HG03108 (cell line): ENCODE measurements at regions not wholly inside any gene's neighbourhood (a gene's known extent, or its start where the extent isn't known, plus 50 kb on each side); places are given as distances from the start of the nearest gene placed in this dataset.

ENCODE experiments used
- ATAC-seq: cut with Tn5 transposase; IDR thresholded peaks from one replicate; pipeline ENCODE4 v1.9.1; 2021; ENCODE audit warnings: moderate library complexity; ENCODE audit not compliant: unreplicated experiment

DNA sequence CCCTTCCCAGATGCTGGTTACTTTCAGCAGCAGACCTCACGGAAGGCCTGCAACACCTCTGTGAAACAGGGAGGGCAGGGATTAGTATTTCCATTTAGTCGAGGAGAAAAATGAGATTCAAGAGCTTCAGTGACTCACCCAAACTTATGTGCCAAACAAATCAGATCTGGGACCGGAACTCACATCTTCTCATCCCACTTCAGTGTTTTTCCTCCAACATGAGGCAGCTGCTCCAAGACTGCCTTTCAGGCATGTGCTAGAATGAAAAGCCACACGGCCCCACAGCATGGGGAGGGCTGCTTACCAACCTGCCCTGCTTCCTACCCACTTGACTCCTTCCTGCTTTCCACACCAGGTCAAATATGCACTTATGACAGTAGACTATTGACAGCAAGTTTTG, 129.4 kb upstream of the SLC24A5 start:
- no peak for ATAC-seq

DNA sequence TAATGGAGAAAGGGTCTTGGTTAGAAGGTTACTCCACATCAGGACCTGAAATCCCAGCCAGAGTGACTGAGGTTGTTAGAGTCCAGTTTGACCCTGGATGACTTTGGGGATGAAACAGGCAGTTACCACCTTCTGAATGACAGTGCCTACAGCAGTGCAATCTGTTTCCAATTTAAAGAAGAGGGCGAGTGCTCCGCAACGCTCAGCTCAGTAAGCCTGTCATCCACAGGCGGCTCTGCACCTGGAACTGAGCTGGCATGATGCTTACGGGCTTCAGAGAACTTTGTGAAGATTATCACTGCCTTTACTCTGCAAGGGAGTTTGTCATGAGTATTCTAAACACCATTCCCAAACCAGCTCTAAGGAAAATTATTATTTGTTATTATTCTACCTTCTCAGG, 127.7 kb upstream of the SLC24A5 start:
- ATAC-seq, result no peak

DNA sequence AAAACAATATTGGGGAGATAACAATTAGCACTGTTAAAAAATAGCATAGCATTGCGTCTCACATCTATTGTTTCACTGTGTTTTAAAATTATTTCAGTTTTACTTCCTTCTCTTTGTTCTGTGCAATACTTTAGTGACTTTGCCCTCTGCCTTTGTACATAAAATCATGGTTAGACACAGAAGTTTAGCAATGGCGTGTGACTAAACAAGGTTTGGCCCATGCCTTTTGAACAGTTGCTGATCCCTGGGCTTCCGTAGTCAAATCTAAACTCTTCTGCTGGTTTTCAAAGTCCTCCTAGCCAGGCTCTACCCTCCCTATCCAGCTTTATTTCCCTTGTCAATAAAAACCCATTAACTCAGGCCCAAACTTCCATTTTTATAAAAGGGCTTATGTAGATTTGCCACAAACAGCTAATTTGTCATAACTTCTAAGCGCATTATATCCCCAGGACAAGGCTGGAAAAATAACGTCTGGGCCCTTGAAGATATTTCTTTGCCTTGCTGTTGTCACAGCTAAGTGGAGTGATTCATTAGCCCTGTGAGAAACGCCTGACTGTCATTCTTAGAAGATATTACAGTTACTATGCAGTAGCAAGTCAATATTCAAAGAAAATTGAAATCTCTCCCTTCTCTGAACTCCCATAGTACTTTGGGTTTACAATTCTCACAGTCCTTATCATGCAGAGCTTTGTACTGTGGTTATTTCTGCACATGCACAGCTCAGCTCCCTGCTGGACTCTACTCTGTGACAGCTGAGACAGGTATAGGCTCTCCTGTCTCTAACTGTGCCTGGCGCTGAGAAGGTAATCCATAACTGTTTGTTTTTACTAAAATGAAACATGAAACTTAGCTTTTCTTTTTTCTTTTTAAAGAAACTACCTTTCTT, 123.4 kb upstream of the SLC24A5 start:
- ATAC-seq, result no peak

DNA sequence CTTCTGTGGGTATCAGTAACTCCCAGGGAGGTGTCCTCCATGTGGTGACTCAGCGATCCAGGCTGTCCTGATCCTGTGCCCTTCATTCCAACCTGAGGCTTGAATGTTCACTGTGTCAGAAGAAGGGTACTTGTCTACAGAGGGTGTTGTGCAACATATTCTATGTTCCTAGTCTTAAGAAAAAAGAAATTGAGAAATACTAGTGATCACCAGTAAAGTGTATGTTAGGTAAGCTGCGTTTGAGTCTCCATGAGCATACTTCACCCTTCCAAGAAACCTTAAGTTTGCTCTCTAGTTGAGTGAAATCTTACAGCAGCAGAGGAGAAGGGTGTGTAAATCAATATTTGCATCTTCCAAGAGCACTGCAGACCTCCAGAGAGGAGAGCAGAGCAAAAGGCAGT, 122.2 kb upstream of the SLC24A5 start:
- no peak for ATAC-seq

DNA sequence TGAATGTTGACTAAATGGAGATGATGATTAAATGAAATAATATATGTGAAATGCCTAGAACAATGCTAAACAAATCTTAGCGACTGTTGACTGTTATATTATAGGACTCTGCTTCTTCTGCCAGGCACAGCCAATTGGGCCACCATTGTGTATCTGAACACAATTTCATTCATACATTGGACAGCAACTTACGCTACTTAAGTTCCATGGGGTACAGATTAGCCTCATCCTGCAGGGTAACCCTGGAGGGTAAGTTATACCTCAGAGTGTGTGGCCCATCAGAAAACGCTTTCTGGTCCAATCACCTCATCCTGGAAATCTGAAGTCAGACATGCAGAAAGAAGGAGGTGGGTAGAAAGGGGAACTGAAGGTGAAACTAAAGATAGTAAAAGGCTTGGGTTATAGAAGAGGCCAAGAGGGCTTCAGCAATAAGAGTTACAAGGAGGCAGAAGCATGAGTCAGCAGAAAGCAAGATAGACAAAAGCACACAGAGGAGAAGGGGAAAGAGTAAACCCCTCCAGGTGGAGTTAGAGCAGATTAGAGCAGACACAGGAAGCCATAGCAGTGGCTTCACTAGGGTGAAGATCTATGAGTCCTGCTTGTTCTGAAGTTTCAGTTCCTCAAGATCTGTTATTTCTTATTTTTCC, 119.3 kb upstream of the SLC24A5 start:
- peak; percentile 89 for ATAC-seq

DNA sequence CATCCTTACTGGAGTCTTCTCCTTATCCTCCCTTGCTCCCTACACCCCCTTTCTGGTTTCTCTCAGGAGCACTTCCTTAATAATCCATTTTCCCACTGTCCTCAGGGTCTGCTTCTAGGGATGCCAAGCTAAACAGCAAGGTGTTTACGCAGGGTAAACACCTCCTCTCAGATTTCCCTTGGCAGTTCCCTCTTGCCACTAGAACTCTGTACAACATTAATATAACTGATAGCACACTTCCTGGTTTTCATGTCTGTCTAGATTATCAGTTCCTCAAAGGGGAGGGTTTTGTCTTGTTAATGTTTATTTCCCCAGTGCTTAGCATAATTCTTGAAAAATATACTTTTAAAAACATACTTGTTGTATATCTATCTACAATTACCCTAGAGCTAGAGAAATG, 118.0 kb upstream of the SLC24A5 start:
- no peak for ATAC-seq

DNA sequence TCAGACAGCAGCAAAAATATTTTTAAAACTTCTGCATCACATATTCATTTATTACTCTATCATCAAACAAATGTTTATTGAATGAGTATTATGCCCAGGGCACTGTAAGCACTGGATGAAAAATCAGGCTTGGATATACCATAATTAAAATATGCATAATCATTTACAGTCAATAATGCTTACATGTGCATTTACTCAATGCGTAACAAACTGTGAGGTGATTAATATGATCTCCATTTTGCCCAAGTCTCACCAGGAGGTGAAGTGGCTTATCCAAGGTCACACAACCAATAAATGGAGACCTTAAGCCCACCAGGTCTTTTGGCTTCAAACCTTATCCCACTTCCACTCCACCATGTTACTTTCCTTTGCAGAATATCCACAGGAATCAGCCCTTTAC, 117.3 kb upstream of the SLC24A5 start:
- ATAC-seq, result no peak

DNA sequence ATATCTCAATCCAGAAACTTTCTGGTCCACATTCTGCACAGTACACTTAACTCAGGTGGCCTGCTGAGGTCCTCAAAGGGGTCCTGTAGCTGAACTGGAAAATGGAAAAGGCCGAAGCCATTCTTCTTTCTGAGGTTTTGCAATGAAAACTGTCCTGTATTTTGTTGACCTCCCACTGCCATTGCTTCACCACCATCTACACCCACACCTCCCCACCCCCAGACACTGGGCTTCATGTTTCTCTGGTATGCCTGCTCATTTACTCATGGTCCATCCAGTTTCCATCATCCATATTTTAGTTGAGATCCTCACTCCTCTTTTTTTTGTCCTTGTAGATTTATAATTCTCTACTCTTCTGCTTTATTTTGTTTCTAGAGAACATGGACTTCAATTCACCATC, 115.7 kb upstream of the SLC24A5 start:
- no peak for ATAC-seq

DNA sequence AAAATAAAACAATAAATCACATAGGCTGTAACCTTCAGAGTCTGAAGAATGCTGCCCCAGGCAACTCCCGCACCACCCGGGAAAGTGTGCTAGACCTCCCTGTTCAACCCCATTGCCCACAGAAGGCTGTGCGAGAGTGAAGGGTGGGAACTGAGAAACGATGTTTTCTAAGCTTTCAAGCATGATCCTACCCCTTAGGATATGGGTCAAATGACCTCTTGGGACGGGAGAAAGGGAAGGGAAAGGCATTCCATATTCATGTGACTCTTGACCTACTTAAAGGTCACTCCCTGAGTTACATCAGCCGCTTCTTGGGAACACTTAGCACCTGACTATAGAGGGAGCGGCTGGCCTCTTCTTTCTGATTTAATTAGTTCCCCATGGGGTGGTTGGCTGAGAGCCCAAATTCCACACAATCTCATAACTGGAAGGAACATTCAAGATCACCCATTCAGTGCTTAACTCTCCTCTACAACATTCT, 114.7 kb upstream of the SLC24A5 start:
- no peak for ATAC-seq

DNA sequence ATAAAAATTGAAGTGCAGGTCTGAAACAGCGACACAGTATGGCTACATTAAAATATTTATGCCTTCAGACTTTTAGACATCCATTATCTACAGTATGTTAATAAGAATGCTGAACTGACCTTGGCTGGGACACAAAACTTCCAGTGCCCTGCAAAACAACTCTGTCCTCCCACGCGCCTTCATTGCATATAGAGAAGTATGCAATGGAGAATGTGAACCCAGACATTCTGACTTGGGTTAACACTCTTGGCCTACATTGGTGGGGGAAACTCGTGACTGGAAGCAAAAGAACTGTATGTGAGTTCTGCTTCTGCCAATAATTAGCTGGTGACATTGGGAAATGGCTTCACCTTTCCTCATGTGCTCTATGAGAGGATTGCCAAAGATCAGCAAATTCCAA, 110.5 kb upstream of the SLC24A5 start:
- ATAC-seq, result no peak

DNA sequence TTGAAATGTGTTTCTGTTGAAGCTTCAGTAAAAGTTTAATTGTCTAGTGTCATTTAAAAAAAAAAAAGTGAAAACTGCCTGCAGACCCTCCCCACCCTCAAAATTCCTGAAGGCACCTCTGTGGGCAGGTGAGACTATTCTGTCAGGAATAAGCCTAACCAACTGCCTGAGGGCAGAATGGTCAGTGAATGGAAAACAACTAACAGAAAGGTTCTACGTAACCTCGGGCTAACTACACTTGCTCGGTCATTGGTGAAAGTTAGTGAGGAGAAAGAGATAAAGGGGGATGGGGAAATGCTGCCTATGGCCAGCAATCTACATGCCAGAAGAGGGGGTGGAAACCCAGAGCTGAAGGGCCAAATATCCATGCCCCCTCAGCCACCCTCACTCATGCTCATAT, 108.6 kb upstream of the SLC24A5 start:
- no peak for ATAC-seq

DNA sequence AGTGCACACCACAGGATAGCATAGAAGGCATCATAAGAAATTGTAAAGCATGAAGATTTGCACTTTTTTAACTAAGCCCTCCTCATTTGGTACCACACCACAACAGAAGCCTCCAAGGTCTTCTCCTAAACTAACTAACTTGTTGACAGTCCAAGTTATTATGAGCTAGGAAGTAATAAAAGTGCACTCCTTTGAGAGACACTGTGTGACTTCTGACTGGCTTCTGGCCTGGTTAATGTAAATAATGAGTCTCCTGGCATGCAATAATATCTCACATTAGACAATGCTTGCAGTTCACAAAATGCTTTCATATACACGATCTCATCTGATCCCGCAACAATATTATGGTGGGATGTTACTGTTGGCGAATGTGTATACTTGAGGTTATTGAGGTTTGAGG, 103.9 kb upstream of the SLC24A5 start:
- ATAC-seq, result no peak

DNA sequence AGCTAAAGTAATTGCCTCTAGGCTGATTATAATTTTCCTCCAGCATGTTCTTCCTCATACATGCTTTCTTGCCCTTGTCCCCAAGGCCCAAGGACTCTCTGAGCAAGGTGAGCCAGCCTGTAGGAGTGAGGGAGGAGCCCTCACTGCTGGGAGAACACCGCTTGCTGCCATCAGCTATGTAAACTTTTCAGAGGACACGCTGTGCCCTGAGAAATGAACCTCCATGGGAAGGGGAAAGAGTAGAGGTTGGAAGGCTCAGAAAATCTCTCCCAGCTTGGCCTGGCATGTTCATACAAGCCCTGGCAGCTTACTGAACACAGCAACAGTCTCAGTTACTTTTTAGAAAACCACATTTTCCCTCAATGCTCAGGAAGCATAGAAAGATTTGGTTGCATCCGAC, 103.0 kb upstream of the SLC24A5 start:
- no peak for ATAC-seq

DNA sequence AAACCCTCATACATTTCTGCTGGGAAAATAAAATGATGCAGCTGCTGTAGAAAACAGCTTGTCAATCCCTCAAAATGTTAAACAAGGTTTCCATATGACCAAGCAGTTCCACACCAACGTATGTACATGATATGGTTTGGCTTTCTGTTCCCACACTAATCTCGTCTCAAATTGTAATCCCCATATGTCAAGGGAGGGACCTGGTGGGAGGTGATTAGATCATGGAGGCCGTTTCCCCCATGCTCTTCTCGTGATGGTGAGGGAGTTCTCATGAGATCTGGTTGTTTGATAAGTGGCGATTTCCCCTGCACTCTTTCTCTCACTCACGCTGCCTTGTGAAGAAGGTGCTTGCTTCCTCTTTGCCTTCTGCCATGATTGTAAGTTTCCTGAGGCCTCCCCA, 100.6 kb upstream of the SLC24A5 start:
- ATAC-seq, result no peak

DNA sequence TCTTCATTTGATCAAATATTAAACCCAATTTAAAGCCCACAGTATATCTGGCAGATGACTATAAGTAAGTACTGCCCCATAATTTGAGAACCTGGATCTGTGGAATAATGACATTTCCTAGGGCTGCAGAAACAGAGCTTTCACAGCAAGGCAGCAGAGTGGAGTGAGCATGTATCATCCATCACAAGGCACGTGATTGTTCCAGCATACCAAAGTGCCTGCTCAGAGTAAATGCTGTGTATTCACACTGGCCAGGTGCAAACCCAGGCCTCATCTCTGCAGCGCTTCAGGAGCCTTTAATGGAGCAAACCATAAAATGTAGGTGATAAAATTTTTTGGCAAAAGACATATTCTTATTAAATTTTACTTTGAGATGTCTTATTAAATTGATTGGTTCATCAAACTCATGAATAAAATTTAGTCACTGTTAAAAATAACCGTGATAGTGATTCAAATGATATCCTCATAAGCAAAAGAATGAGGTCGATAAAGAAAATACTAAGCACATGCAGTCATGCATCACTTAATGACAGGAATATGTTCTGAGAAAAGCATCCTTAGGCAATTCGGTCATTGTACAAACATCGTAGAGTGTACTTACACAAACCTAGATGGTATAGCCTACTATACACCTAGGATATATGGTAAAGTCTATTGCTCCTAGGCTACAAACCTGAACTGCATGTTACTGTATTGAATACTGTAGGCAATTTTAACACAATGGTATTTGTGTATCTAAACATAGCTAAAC, 99.3 kb upstream of the SLC24A5 start:
- ATAC-seq, result no peak

DNA sequence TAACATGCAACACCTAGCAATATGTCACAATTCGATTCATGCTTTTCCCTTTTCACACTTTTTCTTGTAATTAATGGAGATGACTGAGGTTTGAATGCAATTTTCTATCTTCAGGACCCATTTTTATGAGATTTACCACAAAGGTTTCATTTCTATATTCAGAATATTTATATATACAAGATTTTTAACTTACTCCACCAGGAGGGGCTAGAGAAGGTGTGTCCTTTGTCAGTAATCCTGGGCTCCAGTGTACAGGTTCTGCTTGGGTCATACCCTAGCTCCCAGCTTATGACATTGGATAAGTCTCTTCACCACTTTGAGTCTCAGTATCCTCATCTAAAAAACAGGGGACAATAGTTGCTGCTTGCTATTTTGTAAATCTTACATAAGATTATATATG, 95.7 kb upstream of the SLC24A5 start:
- no peak for ATAC-seq

DNA sequence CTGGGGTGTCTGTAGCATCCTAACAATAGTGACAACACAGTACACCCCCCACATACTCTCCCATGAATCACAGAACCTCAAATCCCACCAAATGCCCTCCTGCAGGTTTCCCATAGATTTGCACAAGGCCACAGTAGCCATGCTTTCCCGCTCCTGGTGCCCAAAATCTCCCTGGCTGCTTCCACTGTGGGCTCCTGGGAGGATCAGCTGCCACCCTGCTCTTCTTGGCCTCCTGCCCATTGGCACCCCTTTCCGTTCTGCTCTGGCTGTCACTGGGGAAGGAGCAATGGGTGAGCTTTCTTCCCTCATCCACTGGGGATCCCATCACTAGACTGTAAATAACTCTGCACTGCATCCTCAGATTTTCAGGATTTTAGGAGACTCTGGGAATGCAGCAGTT, 92.1 kb upstream of the SLC24A5 start:
- no peak for ATAC-seq

DNA sequence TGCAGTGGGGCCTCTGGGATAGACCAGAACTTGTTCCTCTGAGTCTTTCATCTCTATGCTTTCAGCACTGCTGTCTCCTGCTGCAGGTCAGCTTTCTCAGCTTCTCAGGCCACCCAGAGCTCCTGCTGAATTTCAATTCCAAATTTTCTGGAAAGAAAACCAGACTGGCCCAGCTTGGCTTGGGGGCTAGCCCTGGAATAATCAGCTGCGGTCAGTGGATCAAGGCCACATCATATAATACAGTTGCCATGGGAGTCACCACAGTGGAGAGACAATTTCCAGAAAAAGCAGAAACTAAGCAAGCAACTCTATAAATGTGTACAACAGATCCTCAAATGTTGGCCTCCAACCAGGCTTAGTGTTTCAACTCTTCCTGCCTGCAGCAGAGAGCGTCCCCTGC, 91.1 kb upstream of the SLC24A5 start:
- no peak for ATAC-seq

DNA sequence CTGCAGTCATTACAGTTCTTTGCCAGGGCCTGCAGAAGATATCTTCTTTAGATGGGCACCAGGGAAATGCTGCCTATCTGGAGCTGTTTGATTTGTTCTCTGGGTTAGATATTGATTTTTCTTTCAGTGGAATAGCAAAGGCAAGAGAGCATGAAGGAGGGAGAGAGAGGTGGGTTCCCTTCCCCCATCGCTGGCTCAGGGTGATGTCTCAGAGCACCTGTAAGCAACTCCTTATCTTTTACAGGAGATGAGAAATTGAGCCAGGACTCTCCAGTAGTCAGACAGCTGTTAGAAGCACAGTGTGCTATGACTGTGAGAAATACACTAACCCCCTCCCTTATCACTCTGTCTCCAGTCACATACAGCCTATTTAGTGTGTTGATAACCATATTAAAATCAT, 89.3 kb upstream of the SLC24A5 start:
- no peak for ATAC-seq

DNA sequence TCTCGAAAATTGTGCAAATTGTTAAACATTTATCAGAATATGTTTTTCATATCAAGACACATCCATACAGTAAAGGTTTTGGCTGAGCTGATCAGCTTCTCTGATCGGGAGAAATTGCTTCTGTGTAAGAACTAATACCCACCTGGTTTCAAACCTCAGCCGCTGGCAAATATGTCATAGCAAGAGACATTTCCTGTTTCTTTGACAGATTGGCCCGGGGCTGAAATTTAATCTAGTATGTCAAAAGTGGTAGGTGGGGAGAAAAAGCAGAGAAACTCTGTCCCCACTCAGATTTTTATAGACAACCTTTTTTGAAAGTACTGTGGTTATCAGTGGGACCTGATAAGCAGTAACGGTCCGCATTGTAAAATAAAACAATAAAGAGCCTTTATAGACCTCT, 88.8 kb upstream of the SLC24A5 start:
- ATAC-seq, result no peak

DNA sequence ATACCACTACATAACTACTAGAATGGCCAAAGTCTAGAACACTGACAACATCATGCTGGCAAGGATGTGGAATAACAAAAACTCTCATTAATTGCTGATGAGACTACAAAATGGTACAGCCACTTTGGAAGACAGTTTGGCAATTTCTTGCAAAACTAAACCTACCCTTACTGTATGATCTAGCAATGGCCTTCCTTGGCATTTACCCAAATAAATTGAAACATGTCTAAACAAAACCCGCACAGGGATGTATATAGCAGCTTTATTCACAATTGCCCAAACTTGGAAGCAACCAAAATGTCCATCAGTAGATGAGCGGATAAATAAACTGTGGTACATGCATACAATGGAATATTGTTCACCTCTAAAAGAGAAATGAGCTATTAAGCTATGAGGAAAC, 87.9 kb upstream of the SLC24A5 start:
- ATAC-seq, result no peak

DNA sequence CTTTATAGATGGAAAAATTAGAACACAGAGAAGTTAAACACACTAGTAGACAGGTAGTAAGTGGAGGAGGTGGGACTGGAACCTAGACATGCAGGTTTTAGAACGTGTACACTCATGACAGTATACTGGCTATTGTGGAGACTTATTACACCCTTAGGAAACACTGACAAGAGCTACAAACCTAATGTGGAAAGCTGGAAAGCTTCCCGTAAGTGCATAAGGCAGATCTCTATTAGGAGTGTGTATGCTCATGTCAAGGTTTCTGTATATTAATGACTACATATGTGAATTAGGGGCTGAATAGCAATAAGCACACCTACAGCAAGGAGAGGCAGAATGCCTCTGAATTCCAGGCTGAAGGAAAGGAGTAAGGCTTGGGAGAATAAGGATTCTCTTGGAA, 82.6 kb upstream of the SLC24A5 start:
- no peak for ATAC-seq
